ENCODE measurements at regions not wholly inside any gene's neighbourhood (a gene's known extent, or its start where the extent isn't known, plus 50 kb on each side); places are given as distances from the start of the nearest gene placed in this dataset.
"Not testable (repeated sequence)": the region's sequence is repeated elsewhere in the genome, so short reads cannot be mapped to it uniquely, and the experiment has no call there.

DNA sequence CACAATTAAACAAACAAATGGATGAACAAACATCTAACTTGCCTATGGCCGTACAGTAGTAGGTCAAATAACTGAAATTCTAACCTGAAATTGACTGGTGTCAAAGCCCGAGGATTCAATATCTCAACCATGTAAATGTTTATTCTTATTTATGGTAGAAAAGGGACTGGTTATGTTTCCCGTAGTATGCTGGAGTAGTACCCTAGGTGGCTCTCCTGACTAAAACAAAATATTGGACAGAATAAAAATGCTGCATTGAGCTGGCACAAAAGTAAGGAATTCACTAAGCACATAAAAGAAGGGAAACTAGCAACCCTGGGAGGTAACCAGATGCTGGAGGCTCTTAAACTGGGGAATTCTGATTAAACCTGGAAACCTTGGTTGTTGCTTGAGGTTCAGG is 117.1 kb upstream of the PREP start:
- DNase-seq: no peak
- Mint-ChIP-seq H3K36me3 (ENCODE audit: insufficient read depth in 2 of 2) (peaks cover 1 to 2% of the 10 kb centered on the region in 2 donors), H3K27me3 (ENCODE audit: low read depth) (peaks cover 35% of the 10 kb centered on the region), H3K9me3 (peaks cover 6 to 9% of the 10 kb centered on the region in 2 donors), H3K4me3 (no peak overlapping the region), H3K27ac (no peak overlapping the region), H3K4me1 (ENCODE audit: low read depth) (peaks cover 5% of the 10 kb centered on the region)
- no peak for ATAC-seq (replicated peaks in 1 of 2)

DNA sequence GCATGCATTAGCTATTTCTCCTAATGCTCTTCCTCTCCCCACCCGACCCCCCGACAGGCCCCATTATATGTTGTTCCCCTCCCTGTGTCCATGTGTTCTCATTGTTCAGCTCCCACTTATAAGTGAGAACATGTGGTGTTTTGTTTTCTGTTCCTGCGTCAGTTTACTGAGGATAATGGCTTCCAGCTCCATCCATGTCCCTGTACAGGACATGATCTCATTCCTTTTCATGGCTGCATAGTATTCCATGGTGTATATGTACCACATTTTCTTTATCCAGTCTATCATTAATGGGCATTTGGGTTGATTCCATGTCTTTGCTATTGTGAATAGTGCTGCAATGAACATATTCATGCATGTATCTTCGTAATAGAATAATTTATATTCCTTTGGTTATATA is 116.1 kb upstream of the PREP start:
- not testable (repeated sequence) for H3K36me3 Mint-ChIP-seq (ENCODE audit: insufficient read depth in 2 of 2); ATAC-seq (replicated peaks in 1 of 2)

DNA sequence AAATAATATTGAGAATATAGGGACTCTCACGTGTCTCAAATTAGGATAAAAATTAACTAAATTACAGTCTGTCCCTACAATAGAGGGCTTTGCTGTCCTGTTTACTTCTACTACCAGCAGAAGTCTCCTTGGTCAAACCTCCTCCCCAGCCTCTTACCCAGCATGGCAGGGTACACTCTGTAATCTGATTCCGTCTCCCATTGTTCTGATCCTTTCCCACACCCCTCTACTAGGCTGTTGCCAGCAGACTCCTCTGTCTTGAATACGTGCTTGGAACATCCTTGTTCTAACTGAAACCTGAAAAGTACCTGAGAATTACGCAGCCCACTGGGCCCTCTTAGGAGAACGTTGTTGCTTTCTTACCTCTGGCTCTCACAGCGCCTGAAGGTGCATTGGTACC is 112.2 kb upstream of the PREP start:
- ATAC-seq (replicated peaks in 1 of 2) (no peak), DNase-seq (no peak)
- peaks cover 24% of the 10 kb centered on the region for H3K27me3 Mint-ChIP-seq (ENCODE audit: low read depth)
- H3K9me3 Mint-ChIP-seq: peaks cover 6 to 9% of the 10 kb centered on the region in 2 donors
- peaks cover 1 to 2% of the 10 kb centered on the region in 2 donors for H3K36me3 Mint-ChIP-seq (ENCODE audit: insufficient read depth in 2 of 2)
- no peak overlapping the region for H3K4me3 Mint-ChIP-seq
- H3K4me1 Mint-ChIP-seq (ENCODE audit: low read depth): peaks cover 13% of the 10 kb centered on the region
- no peak overlapping the region for H3K27ac Mint-ChIP-seq

More for the DNA sequence above, 116.1 kb upstream of the PREP start:
- H3K4me1 Mint-ChIP-seq (ENCODE audit: low read depth); H3K9me3 Mint-ChIP-seq; DNase-seq; H3K27ac Mint-ChIP-seq; H3K4me3 Mint-ChIP-seq: not testable (repeated sequence)
- H3K27me3 Mint-ChIP-seq (ENCODE audit: low read depth): peaks cover 27% of the 10 kb centered on the region

DNA sequence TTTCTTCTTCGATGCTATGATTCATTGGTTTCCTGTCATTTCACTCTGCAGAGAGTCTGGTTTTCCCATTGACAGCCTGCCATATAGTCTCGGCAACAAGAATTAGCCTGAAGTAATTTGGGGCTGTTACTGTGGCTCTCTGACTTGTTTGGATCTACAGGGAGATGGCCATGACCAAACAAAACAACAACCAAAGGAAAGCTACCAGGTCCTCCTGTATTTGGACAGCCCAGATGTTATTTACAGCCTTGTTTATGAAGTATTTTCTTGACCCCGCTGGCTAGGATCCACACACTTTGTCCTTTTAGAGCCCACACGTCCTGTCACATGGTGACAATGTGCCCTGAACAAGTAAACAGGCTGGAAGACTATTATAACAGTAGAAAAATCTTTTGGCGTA is 111.4 kb upstream of the PREP start:
- Mint-ChIP-seq H3K36me3 (ENCODE audit: insufficient read depth in 2 of 2) (peaks cover 1 to 2% of the 10 kb centered on the region in 2 donors), H3K9me3 (peaks cover 6 to 9% of the 10 kb centered on the region in 2 donors), H3K4me1 (ENCODE audit: low read depth) (peaks cover 13% of the 10 kb centered on the region), H3K27ac (no peak overlapping the region), H3K27me3 (ENCODE audit: low read depth) (peaks cover 29% of the 10 kb centered on the region), H3K4me3 (no peak overlapping the region)
- ATAC-seq (replicated peaks in 1 of 2): peak in 1 of 2 donors; percentile 26
- DNase-seq: no peak

DNA sequence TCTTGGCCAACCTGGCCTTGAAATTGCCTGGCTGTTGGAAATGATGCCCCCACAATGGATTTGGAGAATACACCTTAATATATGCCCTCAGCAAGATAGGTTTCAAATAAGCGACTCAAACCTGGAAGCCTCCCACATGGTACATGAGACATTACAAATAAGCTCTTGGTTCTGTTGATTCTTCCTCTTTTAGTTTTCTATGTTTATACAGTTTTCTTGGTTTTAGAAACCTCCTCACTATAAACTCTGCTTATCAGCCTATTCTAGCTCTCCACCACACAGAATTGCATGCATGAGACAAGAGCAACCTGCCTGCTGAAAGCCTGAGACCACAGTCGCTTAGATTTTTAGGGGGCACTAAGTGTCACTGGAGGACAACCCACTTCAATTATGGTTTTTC is 108.8 kb upstream of the PREP start:
- H3K36me3 Mint-ChIP-seq (ENCODE audit: insufficient read depth in 2 of 2): no peaks in the 10 kb centered on the region
- H3K4me3 Mint-ChIP-seq: no peak overlapping the region
- peaks cover 13% of the 10 kb centered on the region for H3K4me1 Mint-ChIP-seq (ENCODE audit: low read depth)
- ATAC-seq (replicated peaks in 1 of 2) (no peak), DNase-seq (no peak)
- H3K9me3 Mint-ChIP-seq: peaks cover 0 to 2% of the 10 kb centered on the region in 2 donors
- peaks cover 31% of the 10 kb centered on the region for H3K27me3 Mint-ChIP-seq (ENCODE audit: low read depth)
- H3K27ac Mint-ChIP-seq: no peak overlapping the region

DNA sequence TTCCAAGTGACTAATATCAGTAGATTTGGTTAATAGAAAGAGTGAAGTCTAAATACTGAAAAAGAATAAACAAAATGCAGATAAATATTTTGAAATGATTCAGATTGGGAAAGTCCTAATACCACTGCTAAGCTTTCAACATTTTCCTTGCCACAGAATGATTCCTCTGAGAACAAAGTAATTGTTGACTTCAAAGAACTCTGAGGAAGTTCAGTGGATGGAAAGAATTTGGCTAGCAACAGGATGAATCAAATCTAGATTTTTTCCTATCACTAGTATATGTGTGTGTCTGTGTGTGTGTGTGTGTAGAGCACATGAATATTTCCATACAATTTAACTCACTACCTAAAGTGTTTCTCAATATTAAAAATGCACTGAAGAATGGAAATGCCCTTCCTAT is 107.9 kb upstream of the PREP start:
- peaks cover 13% of the 10 kb centered on the region for H3K4me1 Mint-ChIP-seq (ENCODE audit: low read depth)
- H3K27me3 Mint-ChIP-seq (ENCODE audit: low read depth): peaks cover 32% of the 10 kb centered on the region
- H3K27ac Mint-ChIP-seq: no peak overlapping the region
- H3K9me3 Mint-ChIP-seq: peaks cover 0 to 2% of the 10 kb centered on the region in 2 donors
- H3K36me3 Mint-ChIP-seq (ENCODE audit: insufficient read depth in 2 of 2): no peaks in the 10 kb centered on the region
- no peak overlapping the region for H3K4me3 Mint-ChIP-seq
- ATAC-seq (replicated peaks in 1 of 2) (no peak), DNase-seq (no peak)

DNA sequence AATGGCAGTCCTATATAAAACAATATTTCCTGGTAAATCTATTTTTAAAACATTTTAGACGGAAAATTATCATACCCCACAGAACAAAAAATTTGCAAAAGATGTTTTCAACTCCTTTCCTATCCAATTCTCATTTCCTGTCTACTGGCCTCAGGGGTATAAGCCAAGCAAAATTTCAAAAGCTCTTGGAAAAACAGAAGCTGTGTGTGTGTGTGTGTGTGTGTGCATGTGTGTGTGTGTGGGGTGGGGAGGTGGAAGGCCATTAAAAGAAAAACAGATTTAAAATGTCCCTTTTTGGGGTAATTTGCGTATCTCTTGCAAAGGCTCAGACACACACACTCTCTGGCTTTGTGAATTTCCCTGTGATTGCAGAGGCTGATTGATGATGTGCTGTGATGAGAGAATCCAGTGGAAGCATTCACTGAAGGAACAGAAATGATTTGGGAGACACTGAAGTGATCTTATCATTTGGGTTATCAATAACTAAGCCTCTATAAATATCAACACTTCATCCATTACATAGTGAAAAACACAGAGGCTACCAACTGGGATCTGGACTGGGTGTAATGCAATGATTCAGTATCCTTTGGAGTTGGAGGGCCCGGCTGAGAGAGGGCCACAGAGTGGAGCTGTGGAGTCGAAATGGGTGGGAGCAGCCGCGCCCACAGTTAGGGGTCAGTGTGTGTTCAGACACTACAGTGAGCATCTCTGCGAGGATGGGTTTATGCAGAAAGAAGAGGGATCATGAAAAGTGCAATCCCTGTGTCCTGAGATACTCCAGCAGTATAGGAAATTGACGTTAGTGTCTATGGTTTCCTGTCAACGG is 106.8 kb upstream of the PREP start:
- no peaks in the 10 kb centered on the region for H3K9me3 Mint-ChIP-seq
- H3K27ac Mint-ChIP-seq: no peak overlapping the region
- peaks cover 23% of the 10 kb centered on the region for H3K27me3 Mint-ChIP-seq (ENCODE audit: low read depth)
- no peak for ATAC-seq (replicated peaks in 1 of 2)
- H3K36me3 Mint-ChIP-seq (ENCODE audit: insufficient read depth in 2 of 2): no peaks in the 10 kb centered on the region
- DNase-seq: no peak
- no peak overlapping the region for H3K4me3 Mint-ChIP-seq
- H3K4me1 Mint-ChIP-seq (ENCODE audit: low read depth): peaks cover 13% of the 10 kb centered on the region

DNA sequence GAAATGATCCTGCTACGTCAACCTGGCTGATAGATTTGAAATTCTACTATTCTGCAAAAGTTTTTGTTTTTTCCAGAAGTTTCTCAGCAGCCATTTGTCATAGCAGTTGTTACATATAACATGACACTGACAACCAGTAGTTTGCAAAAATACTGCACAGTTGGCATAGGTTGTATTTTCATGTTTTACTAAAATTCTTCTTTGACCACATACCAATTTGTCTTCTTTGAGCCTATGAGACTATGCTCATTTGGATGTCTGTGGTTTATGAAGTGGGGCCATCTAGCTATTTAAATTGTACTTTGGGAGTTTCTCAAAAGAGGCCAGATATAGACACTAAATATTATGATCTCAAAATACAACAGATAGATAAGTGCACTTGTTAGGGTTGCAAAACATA is 104.9 kb upstream of the PREP start:
- ATAC-seq (replicated peaks in 1 of 2): no peak
- Mint-ChIP-seq H3K9me3 (no peaks in the 10 kb centered on the region), H3K36me3 (ENCODE audit: insufficient read depth in 2 of 2) (no peaks in the 10 kb centered on the region), H3K27me3 (ENCODE audit: low read depth) (peaks cover 23% of the 10 kb centered on the region), H3K4me3 (no peak overlapping the region), H3K4me1 (ENCODE audit: low read depth) (peaks cover 13% of the 10 kb centered on the region), H3K27ac (no peak overlapping the region)
- no peak for DNase-seq

DNA sequence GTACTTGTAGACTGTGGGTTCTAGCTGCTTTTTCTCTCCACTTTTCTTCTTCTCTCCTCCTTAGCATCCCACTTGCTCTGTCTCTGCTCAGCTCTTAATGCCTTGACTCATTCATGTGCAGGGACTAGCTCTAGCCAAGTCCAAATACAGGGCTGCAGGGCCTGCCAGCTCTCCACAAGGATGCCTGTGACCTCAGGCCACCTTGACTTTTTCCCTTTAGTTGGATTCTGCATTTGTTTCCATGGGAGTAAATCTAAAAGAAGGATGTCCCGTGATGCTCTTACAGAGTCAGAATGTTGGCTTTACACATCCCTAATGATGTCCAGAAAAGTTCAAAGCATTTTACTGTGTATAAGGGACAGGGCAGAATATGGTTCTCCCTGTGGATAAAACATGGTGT is 101.8 kb upstream of the PREP start:
- DNase-seq: no peak
- ATAC-seq (replicated peaks in 1 of 2): no peak
- no peak overlapping the region for H3K4me3 Mint-ChIP-seq
- H3K36me3 Mint-ChIP-seq (ENCODE audit: insufficient read depth in 2 of 2): no peaks in the 10 kb centered on the region
- H3K27me3 Mint-ChIP-seq (ENCODE audit: low read depth): peaks cover 24% of the 10 kb centered on the region
- no peaks in the 10 kb centered on the region for H3K4me1 Mint-ChIP-seq (ENCODE audit: low read depth)
- no peaks in the 10 kb centered on the region for H3K9me3 Mint-ChIP-seq
- no peak overlapping the region for H3K27ac Mint-ChIP-seq

DNA sequence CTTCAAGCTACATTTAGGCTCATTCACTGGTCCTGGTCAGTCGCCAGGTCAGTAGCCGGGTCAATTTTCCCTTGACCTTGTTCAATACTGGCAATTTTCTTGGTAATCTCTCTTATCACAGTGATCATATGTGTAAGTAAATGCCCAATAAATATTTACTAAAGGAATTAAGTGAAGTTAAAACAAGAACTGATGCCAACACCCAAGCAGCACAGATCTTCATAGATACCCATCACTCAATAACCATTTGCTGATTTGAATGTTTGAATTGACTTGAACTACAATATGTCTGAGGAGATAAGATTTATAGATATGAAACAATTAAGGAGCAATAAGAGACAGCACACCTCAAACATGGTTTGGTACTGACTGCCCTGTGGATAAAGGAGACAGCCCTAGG is 100.8 kb upstream of the PREP start:
- Mint-ChIP-seq H3K27ac (no peak overlapping the region), H3K27me3 (ENCODE audit: low read depth) (peaks cover 19% of the 10 kb centered on the region), H3K36me3 (ENCODE audit: insufficient read depth in 2 of 2) (no peaks in the 10 kb centered on the region), H3K4me1 (ENCODE audit: low read depth) (no peaks in the 10 kb centered on the region), H3K4me3 (no peak overlapping the region), H3K9me3 (no peaks in the 10 kb centered on the region)
- no peak for DNase-seq
- no peak for ATAC-seq (replicated peaks in 1 of 2)

DNA sequence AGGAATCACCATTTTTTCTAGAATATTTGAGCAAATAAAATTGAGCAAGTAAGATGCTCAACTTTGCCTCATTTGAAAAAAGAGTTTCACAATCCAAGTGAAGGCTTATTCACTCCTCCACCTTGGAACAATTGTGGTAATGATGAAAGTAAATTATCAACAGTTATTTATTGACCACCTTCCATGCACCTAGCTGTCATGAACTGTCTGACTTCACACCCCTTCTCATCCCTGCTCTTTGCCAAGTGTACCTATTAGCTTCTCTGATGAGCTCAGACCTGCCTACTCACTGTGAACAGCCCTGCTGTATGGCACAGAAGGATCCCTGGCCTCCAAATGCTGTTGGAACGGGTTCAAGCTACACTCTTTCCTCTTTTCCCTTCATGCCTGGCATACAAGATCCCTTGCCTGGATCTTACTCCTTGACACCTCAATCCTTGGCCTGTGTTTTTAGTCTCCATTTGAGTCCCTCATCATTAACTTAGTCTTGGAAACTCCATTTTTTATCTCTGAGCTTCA is 99.0 kb upstream of the PREP start:
- Mint-ChIP-seq H3K4me1 (ENCODE audit: low read depth) (no peaks in the 10 kb centered on the region), H3K27ac (no peak overlapping the region), H3K36me3 (ENCODE audit: insufficient read depth in 2 of 2) (no peaks in the 10 kb centered on the region), H3K4me3 (no peak overlapping the region), H3K9me3 (no peaks in the 10 kb centered on the region), H3K27me3 (ENCODE audit: low read depth) (peaks cover 13% of the 10 kb centered on the region)
- DNase-seq: no peak
- ATAC-seq (replicated peaks in 1 of 2): no peak

DNA sequence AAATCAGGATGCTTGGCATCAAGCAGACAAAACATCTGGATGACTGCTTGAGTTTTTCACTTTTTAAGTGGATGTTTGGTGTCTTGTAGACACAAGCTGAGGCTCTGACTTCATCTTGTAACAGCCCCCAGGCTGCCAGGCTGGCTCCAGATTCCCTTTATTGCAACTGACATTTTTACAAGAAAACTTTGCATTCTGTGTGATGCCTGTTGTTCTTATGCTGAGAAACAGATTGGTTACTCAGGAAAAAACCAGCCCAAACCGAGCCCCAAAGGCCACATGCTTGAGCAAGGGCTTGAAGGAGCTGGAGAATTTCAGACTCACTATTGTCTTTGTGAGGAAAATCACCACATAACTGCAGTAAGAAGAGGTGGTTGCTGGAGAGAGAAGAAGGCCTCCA is 98.4 kb upstream of the PREP start:
- DNase-seq (no peak), ATAC-seq (replicated peaks in 1 of 2) (no peak)
- Mint-ChIP-seq H3K4me1 (ENCODE audit: low read depth) (no peaks in the 10 kb centered on the region), H3K27ac (no peak overlapping the region), H3K36me3 (ENCODE audit: insufficient read depth in 2 of 2) (no peaks in the 10 kb centered on the region), H3K27me3 (ENCODE audit: low read depth) (peaks cover 8% of the 10 kb centered on the region), H3K9me3 (no peaks in the 10 kb centered on the region), H3K4me3 (no peak overlapping the region)

DNA sequence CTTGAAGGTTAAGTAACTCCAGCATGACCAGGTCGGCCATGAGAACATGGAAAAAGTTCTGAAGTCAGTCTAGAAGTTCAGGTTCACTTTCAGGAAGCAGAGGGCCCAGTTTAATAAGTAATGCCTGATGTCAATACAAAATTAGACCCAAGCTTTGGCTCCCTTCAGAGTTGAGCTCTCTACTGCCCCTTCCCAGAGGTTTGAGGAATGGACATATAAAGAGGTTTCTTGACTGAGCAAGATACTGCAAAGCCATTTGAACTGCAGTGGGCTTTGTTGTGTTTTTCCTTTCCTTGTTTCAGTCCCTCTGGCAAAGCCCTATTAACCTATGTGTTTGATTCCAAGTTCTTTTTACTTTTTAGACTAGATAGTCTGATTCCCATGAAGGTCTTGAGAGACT is 97.8 kb upstream of the PREP start:
- H3K27me3 Mint-ChIP-seq (ENCODE audit: low read depth): peaks cover 6% of the 10 kb centered on the region
- DNase-seq (no peak), ATAC-seq (replicated peaks in 1 of 2) (no peak)
- H3K4me1 Mint-ChIP-seq (ENCODE audit: low read depth): no peaks in the 10 kb centered on the region
- no peak overlapping the region for H3K27ac Mint-ChIP-seq
- H3K9me3 Mint-ChIP-seq: no peaks in the 10 kb centered on the region
- H3K36me3 Mint-ChIP-seq (ENCODE audit: insufficient read depth in 2 of 2): no peaks in the 10 kb centered on the region
- H3K4me3 Mint-ChIP-seq: no peak overlapping the region

DNA sequence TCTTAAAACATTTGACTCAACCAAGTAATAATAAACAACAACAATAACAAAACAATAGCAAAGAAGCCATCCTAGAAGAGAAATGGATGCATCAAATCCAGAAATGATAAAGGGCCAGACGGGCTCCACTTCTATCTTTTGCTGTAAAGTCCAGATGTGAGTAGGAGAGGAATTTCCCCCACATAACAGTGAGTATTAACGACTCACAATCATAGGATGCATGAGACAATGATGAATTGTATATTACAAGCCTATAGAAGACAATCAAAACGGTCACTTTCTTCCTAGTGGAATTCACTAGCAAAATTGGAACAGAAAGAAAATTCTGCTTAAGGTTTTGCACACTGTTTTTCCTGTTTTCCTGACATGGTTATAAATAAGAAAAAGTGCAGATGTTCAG is 97.0 kb upstream of the PREP start:
- Mint-ChIP-seq H3K4me1 (ENCODE audit: low read depth) (no peaks in the 10 kb centered on the region), H3K4me3 (no peak overlapping the region), H3K9me3 (no peaks in the 10 kb centered on the region), H3K36me3 (ENCODE audit: insufficient read depth in 2 of 2) (no peaks in the 10 kb centered on the region), H3K27ac (no peak overlapping the region), H3K27me3 (ENCODE audit: low read depth) (peaks cover 6% of the 10 kb centered on the region)
- ATAC-seq (replicated peaks in 1 of 2) (peak in 1 of 2 donors; percentile 36), DNase-seq (no peak)

Data from activated T-cell treated with anti-CD3 and anti-CD28 coated beads, Interleukin-2, amount 50 U/mL, for 72 hours (primary cell).